CD4-positive, CD25-positive, alpha-beta regulatory T cell (primary cell): ENCODE measurements at regions not wholly inside any gene's neighbourhood (a gene's known extent, or its start where the extent isn't known, plus 50 kb on each side); places are given as distances from the start of the nearest gene placed in this dataset.

ENCODE experiments used
- ATAC-seq, 2 donors: fragments of 150-1000 bp; cut with Tn5 transposase; one replicate each; pipeline ENCODE4 v1.10.0; 2021; ENCODE audit warnings: low read depth in 2 of 2, moderate number of reproducible peaks in 2 of 2, moderate library complexity in 1 of 2
- DNase-seq, 3 donors: peaks; one replicate each; pipeline versions ENCODE4 v3.0.0 to v3.0.0-alpha.2; 2012 to 2022; ENCODE audit warnings: mixed read lengths in 1 of 3
- H3K27ac ChIP-seq: one replicate; pipeline ENCODE4 v1.7.0; 2013; ENCODE audit warnings: mild to moderate bottlenecking, low read length; ENCODE audit not compliant: insufficient read depth, poor library complexity, severe bottlenecking
- H3K27me3 ChIP-seq: one replicate; pipeline ENCODE4 v1.7.0; 2013; ENCODE audit warnings: low read length; ENCODE audit not compliant: control insufficient read depth, insufficient read depth
- H3K36me3 ChIP-seq: one replicate; pipeline ENCODE4 v1.7.0; 2013; ENCODE audit warnings: mild to moderate bottlenecking, low read length, moderate library complexity; ENCODE audit not compliant: control insufficient read depth, insufficient read depth
- H3K4me1 ChIP-seq: 2 replicates; pipeline ENCODE4 v1.7.0; 2013; ENCODE audit warnings: mild to moderate bottlenecking, low read length; ENCODE audit not compliant: insufficient read depth, control insufficient read depth, poor library complexity, severe bottlenecking
- H3K4me3 ChIP-seq: one replicate; pipeline ENCODE4 v1.7.0; 2013; ENCODE audit warnings: low read depth, mild to moderate bottlenecking, low read length, moderate library complexity
- H3K9me3 ChIP-seq, 2 experiments: 1 replicate in 1 of 2; 2 replicates in 1 of 2; pipeline ENCODE4 v1.7.0; 2013; ENCODE audit warnings: low read length in 2 of 2, mild to moderate bottlenecking in 1 of 2, moderate library complexity in 1 of 2; ENCODE audit not compliant: control insufficient read depth in 2 of 2
- H3K27ac Mint-ChIP-seq, 3 donors: one replicate each; pipeline ENCODE4 v1.8.0; 2020 to 2022; ENCODE audit warnings: mild to moderate bottlenecking in 3 of 3, mixed read lengths in 3 of 3, moderate library complexity in 2 of 3
- H3K27me3 Mint-ChIP-seq: one replicate; pipeline ENCODE4 v1.8.0; 2022; ENCODE audit warnings: mild to moderate bottlenecking, mixed read lengths
- H3K36me3 Mint-ChIP-seq: one replicate; pipeline ENCODE4 v1.8.0; 2020; ENCODE audit warnings: mixed read lengths
- H3K4me1 Mint-ChIP-seq, 4 donors: one replicate each; pipeline ENCODE4 v1.8.0; 2020 to 2022; ENCODE audit warnings: mixed read lengths in 4 of 4, mild to moderate bottlenecking in 1 of 4
- H3K4me3 Mint-ChIP-seq, 4 donors: one replicate each; pipeline ENCODE4 v1.8.0; 2020 to 2022; ENCODE audit warnings: mild to moderate bottlenecking in 4 of 4, mixed read lengths in 4 of 4, moderate library complexity in 3 of 4
- H3K9me3 Mint-ChIP-seq, 7 donors: one replicate each; pipeline ENCODE4 v1.8.0; 2020 to 2022; ENCODE audit warnings: mixed read lengths in 7 of 7, mild to moderate bottlenecking in 3 of 7, moderate library complexity in 2 of 7

GRCh38 chr4:67082746-67083145, 462.6 kb downstream of the CENPC start:
- Histone ChIP-seq H3K27me3 (no peaks in the 10 kb centered on the region), H3K36me3 (no peaks in the 10 kb centered on the region), H3K9me3 (no peaks in the 10 kb centered on the region), H3K27ac (no peak overlapping the region), H3K4me1 (no peaks in the 10 kb centered on the region), H3K4me3 (no peak overlapping the region)
- Mint-ChIP-seq H3K9me3 (peaks cover 0 to 4% (median 0%) of the 10 kb centered on the region in 7 donors), H3K27ac (no peak overlapping the region), H3K4me1 (no peaks in the 10 kb centered on the region), H3K4me3 (no peak overlapping the region), H3K27me3 (no peaks in the 10 kb centered on the region), H3K36me3 (no peaks in the 10 kb centered on the region)
- DNase-seq (no peak), ATAC-seq (no peak)

GRCh38 chr4:67080046-67080557, 465.2 kb downstream of the CENPC start:
- Histone ChIP-seq H3K27ac (no peak overlapping the region), H3K9me3 (no peaks in the 10 kb centered on the region), H3K27me3 (no peaks in the 10 kb centered on the region), H3K4me3 (no peak overlapping the region), H3K36me3 (no peaks in the 10 kb centered on the region), H3K4me1 (no peaks in the 10 kb centered on the region)
- H3K27me3 Mint-ChIP-seq, result no peaks in the 10 kb centered on the region
- H3K9me3 Mint-ChIP-seq, result peaks cover 0 to 4% (median 0%) of the 10 kb centered on the region in 7 donors
- H3K27ac Mint-ChIP-seq, result no peak overlapping the region
- ATAC-seq, result no peak
- H3K36me3 Mint-ChIP-seq, result no peaks in the 10 kb centered on the region
- no peak overlapping the region for H3K4me3 Mint-ChIP-seq
- no peaks in the 10 kb centered on the region for H3K4me1 Mint-ChIP-seq
- DNase-seq, result no peak

- DNase-seq, result no peak
- H3K9me3 Mint-ChIP-seq, result peaks cover 0 to 7% (median 3%) of the 10 kb centered on the region in 7 donors
- no peaks in the 10 kb centered on the region for H3K27me3 Mint-ChIP-seq
- H3K4me3 Mint-ChIP-seq, result no peak overlapping the region
- no peak overlapping the region for H3K4me3 ChIP-seq
- H3K4me1 Mint-ChIP-seq, result no peaks in the 10 kb centered on the region
- H3K36me3 ChIP-seq, result no peaks in the 10 kb centered on the region
- no peaks in the 10 kb centered on the region for H3K9me3 ChIP-seq
- H3K36me3 Mint-ChIP-seq, result no peaks in the 10 kb centered on the region
- no peak overlapping the region for H3K27ac Mint-ChIP-seq
- ATAC-seq, result no peak
- no peaks in the 10 kb centered on the region for H3K27me3 ChIP-seq
- H3K27ac ChIP-seq, result no peak overlapping the region
- H3K4me1 ChIP-seq, result no peaks in the 10 kb centered on the region
Observed at GRCh38 chr4:67071641-67072040, 473.7 kb downstream of the CENPC start.

- H3K4me3 Mint-ChIP-seq, result no peak overlapping the region
- DNase-seq, result no peak
- no peaks in the 10 kb centered on the region for H3K36me3 ChIP-seq
- H3K4me3 ChIP-seq, result no peak overlapping the region
- H3K9me3 Mint-ChIP-seq, result peaks cover 0 to 3% (median 0%) of the 10 kb centered on the region in 7 donors
- no peak for ATAC-seq
- no peak overlapping the region for H3K27ac ChIP-seq
- H3K27me3 ChIP-seq, result no peaks in the 10 kb centered on the region
- H3K4me1 ChIP-seq, result no peaks in the 10 kb centered on the region
- H3K27ac Mint-ChIP-seq, result no peak overlapping the region
- H3K36me3 Mint-ChIP-seq, result no peaks in the 10 kb centered on the region
- no peaks in the 10 kb centered on the region for H3K9me3 ChIP-seq
- H3K27me3 Mint-ChIP-seq, result no peaks in the 10 kb centered on the region
- H3K4me1 Mint-ChIP-seq, result no peaks in the 10 kb centered on the region
Observed at GRCh38 chr4:67055319-67055718, 490.0 kb downstream of the CENPC start.

GRCh38 chr4:67054896-67055295, 490.4 kb downstream of the CENPC start:
- Mint-ChIP-seq H3K4me3 (no peak overlapping the region), H3K27ac (no peak overlapping the region), H3K9me3 (peaks cover 0 to 6% (median 0%) of the 10 kb centered on the region in 7 donors), H3K36me3 (no peaks in the 10 kb centered on the region), H3K4me1 (no peaks in the 10 kb centered on the region), H3K27me3 (no peaks in the 10 kb centered on the region)
- no peaks in the 10 kb centered on the region for H3K27me3 ChIP-seq
- no peak overlapping the region for H3K27ac ChIP-seq
- no peaks in the 10 kb centered on the region for H3K36me3 ChIP-seq
- no peak overlapping the region for H3K4me3 ChIP-seq
- H3K9me3 ChIP-seq, result no peaks in the 10 kb centered on the region
- H3K4me1 ChIP-seq, result no peaks in the 10 kb centered on the region
- ATAC-seq (no peak), DNase-seq (no peak)

GRCh38 chr4:67052814-67053675, 492.3 kb downstream of the CENPC start:
- ATAC-seq (no peak), DNase-seq (no peak)
- no peak overlapping the region for H3K4me3 ChIP-seq
- Mint-ChIP-seq H3K4me3 (no peak overlapping the region), H3K9me3 (peaks cover 0 to 6% (median 0%) of the 10 kb centered on the region in 7 donors), H3K27ac (no peak overlapping the region), H3K4me1 (no peaks in the 10 kb centered on the region), H3K36me3 (no peaks in the 10 kb centered on the region), H3K27me3 (no peaks in the 10 kb centered on the region)
- no peaks in the 10 kb centered on the region for H3K9me3 ChIP-seq
- H3K4me1 ChIP-seq, result no peaks in the 10 kb centered on the region
- no peak overlapping the region for H3K27ac ChIP-seq
- no peaks in the 10 kb centered on the region for H3K36me3 ChIP-seq
- no peaks in the 10 kb centered on the region for H3K27me3 ChIP-seq

GRCh38 chr4:67051000-67051789, 494.1 kb downstream of the CENPC start:
- H3K27me3 ChIP-seq, result no peaks in the 10 kb centered on the region
- no peaks in the 10 kb centered on the region for H3K36me3 ChIP-seq
- no peak overlapping the region for H3K27ac ChIP-seq
- DNase-seq, result no peak
- H3K9me3 Mint-ChIP-seq, result peaks cover 0 to 6% (median 0%) of the 10 kb centered on the region in 7 donors
- no peaks in the 10 kb centered on the region for H3K9me3 ChIP-seq
- no peaks in the 10 kb centered on the region for H3K4me1 Mint-ChIP-seq
- H3K27ac Mint-ChIP-seq, result no peak overlapping the region
- no peaks in the 10 kb centered on the region for H3K36me3 Mint-ChIP-seq
- H3K4me3 Mint-ChIP-seq, result no peak overlapping the region
- no peaks in the 10 kb centered on the region for H3K4me1 ChIP-seq
- H3K4me3 ChIP-seq, result no peak overlapping the region
- no peak for ATAC-seq
- no peaks in the 10 kb centered on the region for H3K27me3 Mint-ChIP-seq
